ENCODE measurements at regions not wholly inside any gene's neighbourhood (a gene's known extent, or its start where the extent isn't known, plus 50 kb on each side); places are given as distances from the start of the nearest gene placed in this dataset.
"Not testable (repeated sequence)": the region's sequence is repeated elsewhere in the genome, so short reads cannot be mapped to it uniquely, and the experiment has no call there.

- DNase-seq, result no peak
These were observed 106.9 kb upstream of the OR4E1 start for GRCh38 chr14:21780429-21781084.

- no peak for DNase-seq
These were observed 98.1 kb upstream of the OR4E1 start for GRCh38 chr14:21771671-21772070.

DNA sequence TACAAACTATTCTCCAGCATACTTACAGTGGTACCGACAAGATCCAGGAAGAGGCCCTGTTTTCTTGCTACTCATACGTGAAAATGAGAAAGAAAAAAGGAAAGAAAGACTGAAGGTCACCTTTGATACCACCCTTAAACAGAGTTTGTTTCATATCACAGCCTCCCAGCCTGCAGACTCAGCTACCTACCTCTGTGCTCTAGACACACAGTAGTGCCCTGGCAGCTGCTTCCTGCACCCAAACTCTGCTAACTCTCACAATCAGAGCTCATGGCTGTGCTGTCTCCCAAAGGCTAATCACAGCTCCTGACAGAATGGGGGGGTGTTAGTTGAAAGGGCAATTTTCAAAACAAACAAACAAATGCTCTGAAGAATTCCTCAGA is 95.2 kb upstream of the OR4E1 start:
- no peak for DNase-seq

DNA sequence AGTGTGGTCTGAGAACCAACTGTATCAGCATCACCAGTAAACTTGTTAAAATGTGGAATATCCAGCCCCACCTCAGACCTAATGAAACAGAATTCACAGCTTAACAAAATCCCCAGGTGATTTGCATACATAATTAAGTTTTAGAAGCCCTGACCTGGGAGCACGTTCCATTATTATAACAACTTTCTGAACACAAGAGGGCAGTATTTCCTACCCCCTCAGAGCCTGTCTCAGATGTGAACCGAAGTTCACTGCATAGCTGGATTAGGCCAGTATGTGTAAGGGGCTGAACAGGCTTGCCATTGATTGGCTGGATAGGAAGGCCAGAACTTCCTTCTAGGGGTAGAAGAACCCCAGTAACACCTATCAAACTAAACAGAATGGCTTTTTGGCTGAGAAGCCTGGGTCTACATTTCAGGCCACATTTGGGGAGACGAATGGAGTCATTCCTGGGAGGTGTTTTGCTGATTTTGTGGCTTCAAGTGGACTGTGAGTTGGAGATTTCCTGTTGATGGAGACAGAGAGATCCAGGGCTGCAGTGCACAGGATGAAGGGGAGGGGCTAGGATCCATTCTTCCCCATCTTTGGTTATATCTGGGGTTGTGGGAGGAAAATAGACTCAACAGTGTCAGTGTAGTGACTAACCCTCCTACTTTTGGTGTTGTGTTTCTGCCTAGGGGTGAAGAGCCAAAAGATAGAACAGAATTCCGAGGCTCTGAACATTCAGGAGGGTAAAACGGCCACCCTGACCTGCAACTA is 94.7 kb upstream of the OR4E1 start:
- peak; percentile 6 for DNase-seq

DNA sequence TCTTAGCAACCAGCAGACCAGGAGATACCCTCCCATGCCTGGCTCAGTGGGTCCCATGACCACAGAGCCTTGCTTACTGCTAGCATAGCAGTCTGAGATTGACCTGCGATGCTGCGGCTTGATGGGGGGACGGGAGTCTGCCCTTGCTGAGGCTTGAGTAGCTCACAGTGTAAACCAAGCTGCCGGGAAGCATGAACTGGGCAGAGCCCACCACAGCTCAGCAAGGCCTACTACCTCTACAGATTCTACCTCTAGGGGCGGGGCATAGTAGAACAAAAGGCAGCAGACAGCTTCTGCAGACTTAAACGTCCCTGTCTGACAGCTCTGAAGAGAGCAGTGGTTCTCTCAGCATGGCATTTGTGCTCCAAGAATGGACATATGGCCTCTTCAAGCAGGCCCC is 86.7 kb upstream of the OR4E1 start:
- DNase-seq, result not testable (repeated sequence)

- DNase-seq, result no peak
These were observed 75.8 kb upstream of the OR4E1 start for GRCh38 chr14:21749306-21749868.

- DNase-seq, result peak; percentile 2
These were observed 75.3 kb upstream of the OR4E1 start for GRCh38 chr14:21748869-21749303.

GRCh38 chr14:21735639-21736307 is 62.2 kb upstream of the OR4E1 start:
- DNase-seq, result no peak

- no peak for DNase-seq
These were observed 61.6 kb upstream of the OR4E1 start for GRCh38 chr14:21735200-21735599.

- peak; percentile 42 for DNase-seq
These were observed 60.9 kb upstream of the OR4E1 start for GRCh38 chr14:21734457-21735074.

DNA sequence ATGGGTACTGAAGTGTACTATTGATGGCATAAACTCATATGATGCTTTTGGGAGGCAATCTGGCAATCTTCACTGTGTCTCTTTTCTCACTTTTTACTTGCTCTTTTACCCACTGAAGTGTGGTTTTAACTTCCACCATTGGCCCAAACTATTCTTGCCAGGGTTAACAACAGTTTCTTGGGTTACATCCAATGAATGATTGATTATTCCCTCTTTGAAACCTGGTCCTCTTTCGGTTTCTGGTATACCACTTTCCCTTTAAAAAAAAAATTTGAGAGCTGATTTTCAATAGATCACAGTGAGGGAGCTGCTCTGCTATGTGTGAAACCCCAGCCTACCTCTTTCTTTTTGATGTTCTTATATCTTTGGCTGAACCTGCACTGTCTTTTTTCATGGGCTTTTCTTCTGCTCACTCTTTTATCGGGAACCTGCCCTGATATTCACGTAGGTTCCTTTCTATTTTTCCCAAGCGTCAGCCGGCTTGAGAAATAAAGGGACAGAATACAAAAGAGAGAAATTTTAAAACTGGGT is 56.1 kb upstream of the OR4E1 start:
- DNase-seq, result no peak

DNA sequence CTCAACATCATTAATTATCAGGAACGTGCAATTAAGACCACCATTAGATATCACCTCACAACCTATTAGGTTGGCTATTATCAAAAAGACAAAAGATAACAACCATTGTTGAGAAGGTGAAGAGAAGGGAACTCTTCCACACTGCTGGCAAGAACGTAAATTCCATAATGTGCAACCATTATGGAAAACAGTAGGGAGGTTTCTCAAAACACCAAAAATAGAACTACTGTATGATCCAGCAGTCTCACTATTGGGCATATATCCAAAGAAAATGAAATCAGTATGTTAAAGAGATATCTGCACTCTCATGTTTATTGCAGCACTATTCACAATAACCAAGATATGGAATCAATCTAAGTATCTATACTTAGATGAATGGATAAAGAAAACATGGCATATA is 51.6 kb upstream of the OR4E1 start:
- DNase-seq, result no peak

GRCh38 chr14:21724090-21724973 is 50.7 kb upstream of the OR4E1 start:
- DNase-seq, result no peak

DNA sequence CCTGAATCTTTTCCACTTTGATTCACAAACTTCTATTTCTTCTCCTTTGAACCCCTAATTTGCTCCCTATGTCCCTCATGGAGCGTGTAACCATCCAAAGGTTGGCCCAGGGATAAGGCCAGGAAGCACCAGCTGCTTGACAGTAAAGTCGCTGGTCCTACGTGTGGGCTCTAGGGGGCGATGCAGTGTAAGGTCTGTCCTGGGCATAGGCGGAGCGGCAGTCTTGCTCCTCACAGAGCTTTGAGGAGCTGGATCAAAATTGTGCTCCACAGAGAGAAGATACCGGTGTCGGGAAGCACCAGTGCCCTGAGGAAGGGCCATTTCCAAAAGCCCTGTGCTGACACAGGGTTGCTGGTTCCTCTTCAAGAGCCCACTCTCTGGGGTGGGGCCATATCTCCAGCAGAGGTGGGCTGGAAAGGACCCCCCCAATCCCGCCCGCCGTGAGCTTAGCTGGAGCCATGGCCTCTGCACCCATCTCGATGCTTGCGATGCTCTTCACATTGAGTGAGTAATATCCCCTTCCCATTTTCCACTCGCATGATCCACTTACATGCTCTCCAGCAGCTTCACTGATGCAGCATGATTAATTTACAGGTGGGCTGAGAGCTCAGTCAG is 49.9 kb upstream of the OR4E1 start:
- peak; percentile 35 for DNase-seq
